NCI-H128 (cell line): ENCODE measurements at regions not wholly inside any gene's neighbourhood (a gene's known extent, or its start where the extent isn't known, plus 50 kb on each side); places are given as distances from the start of the nearest gene placed in this dataset.
"Not testable (repeated sequence)": the region's sequence is repeated elsewhere in the genome, so short reads cannot be mapped to it uniquely, and the experiment has no call there.

Experiments
- DNase-seq: peaks from one replicate; lab custom pipeline; 2025; ENCODE audit not compliant: unreplicated experiment; lab: John Stamatoyannopoulos, UW

- DNase-seq = no peak
Observed at GRCh38 chr4:137762591-137762990, 230.3 kb upstream of the PCDH18 start.

GRCh38 chr4:137754652-137755471 is 222.6 kb upstream of the PCDH18 start:
- no peak for DNase-seq

GRCh38 chr4:137749466-137749865 is 217.2 kb upstream of the PCDH18 start:
- DNase-seq = no peak

GRCh38 chr4:137748616-137749015 is 216.3 kb upstream of the PCDH18 start:
- no peak for DNase-seq

GRCh38 chr4:137740141-137740540 is 207.8 kb upstream of the PCDH18 start:
- DNase-seq = no peak

GRCh38 chr4:137739391-137739790 is 207.1 kb upstream of the PCDH18 start:
- DNase-seq = no peak

- no peak for DNase-seq
Observed at GRCh38 chr4:137738375-137738990, 206.2 kb upstream of the PCDH18 start.

- DNase-seq = no peak
Observed at GRCh38 chr4:137735561-137736104, 203.3 kb upstream of the PCDH18 start.

GRCh38 chr4:137733174-137734141 is 201.2 kb upstream of the PCDH18 start:
- not testable (repeated sequence) for DNase-seq

- DNase-seq = no peak
Observed at GRCh38 chr4:137722910-137723309, 190.6 kb upstream of the PCDH18 start.

GRCh38 chr4:137711502-137711901 is 179.2 kb upstream of the PCDH18 start:
- no peak for DNase-seq

GRCh38 chr4:137707626-137708025 is 175.3 kb upstream of the PCDH18 start:
- DNase-seq = no peak

- no peak for DNase-seq
Observed at GRCh38 chr4:137707102-137707620, 174.9 kb upstream of the PCDH18 start.

GRCh38 chr4:137705171-137705783 is 173.0 kb upstream of the PCDH18 start:
- DNase-seq = no peak

GRCh38 chr4:137703195-137703594 is 170.9 kb upstream of the PCDH18 start:
- DNase-seq = no peak

- no peak for DNase-seq
Observed at GRCh38 chr4:137702512-137702911, 170.2 kb upstream of the PCDH18 start.

- no peak for DNase-seq
Observed at GRCh38 chr4:137701401-137701800, 169.1 kb upstream of the PCDH18 start.

GRCh38 chr4:137700751-137701150 is 168.5 kb upstream of the PCDH18 start:
- DNase-seq = no peak

GRCh38 chr4:137700072-137700471 is 167.8 kb upstream of the PCDH18 start:
- no peak for DNase-seq

GRCh38 chr4:137694138-137694537 is 161.8 kb upstream of the PCDH18 start:
- no peak for DNase-seq
